GM18520 (cell line): ENCODE measurements at regions not wholly inside any gene's neighbourhood (a gene's known extent, or its start where the extent isn't known, plus 50 kb on each side); places are given as distances from the start of the nearest gene placed in this dataset.
"Not testable (repeated sequence)": the region's sequence is repeated elsewhere in the genome, so short reads cannot be mapped to it uniquely, and the experiment has no call there.

Experiments
- ATAC-seq: cut with Tn5 transposase; IDR thresholded peaks from one replicate; pipeline ENCODE4 v1.9.1; 2021; ENCODE audit not compliant: unreplicated experiment

DNA sequence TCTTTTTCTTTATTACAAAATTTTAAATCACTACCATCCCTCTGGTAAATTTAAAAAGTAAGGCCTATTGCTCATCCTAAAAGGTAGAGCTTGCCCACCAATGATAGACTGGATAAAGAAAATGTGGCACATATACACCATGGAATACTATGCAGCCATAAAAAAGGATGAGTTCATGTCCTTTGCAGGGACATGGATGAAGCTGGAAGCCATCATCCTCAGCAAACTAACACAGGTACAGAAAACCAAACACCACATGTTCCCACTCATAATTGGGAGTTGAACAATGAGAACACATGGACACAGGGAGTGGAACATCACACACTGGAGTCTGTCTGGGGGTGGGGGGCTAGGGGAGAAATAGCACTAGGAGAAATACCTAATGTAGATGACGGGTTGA lies 155.2 kb upstream of the NOCT start:
- not testable (repeated sequence) for ATAC-seq

DNA sequence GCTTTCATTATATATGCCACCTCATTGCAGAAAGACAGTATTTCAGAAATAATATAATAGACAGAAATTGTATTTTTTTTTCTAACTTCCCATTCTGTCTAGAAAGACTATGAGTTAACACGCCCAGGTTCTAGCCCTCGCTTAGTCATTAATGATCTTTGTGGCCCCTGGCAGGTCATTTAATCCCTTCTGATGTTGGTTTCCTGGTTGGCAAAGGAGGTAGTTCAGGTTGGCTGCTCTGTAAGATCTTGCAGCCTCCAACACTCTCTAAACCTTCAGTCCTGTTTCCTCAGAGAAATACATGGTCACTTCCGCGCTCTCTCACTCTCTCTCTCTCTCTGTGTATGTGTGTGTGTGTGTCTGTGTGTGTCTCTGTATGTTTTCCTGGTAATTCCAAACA lies 156.3 kb upstream of the NOCT start:
- no peak for ATAC-seq

DNA sequence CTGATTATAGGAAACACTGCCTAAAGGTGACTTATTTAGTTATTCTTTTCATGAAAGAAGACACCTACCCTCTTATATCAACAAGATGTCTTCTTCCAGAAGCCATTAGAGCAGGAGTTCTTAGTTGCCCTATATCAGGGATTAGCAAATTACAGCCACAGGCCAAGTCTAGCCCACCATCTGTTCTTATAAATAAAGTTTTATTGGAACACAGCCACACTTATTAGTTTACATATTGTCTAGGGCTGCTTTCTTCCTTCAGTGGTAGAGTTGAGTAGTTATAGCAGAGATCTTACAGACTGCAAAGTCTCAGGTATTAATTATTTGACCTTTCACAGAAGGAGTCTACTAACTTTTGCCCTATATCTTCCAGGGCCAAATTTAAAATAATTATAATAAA lies 157.2 kb upstream of the NOCT start:
- no peak for ATAC-seq

DNA sequence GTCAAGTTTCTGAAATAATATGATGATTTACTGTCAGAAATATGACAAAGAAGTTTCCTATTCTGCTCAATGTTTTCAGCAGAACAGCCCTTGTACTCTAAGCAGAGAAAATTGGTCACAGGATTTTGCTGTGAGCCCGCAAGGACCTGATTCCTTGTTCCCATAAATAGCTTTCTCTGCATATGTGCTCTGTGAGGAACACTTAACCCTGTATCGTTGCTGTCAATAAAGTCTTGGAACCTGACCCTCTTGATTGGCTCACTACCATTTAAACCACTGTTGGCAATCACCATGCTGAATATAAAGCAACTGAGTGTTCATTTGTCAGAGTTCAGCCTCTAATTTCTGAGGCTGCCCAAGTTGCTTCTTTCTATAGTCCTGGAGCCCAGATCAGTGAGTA lies 158.2 kb upstream of the NOCT start:
- ATAC-seq = no peak

DNA sequence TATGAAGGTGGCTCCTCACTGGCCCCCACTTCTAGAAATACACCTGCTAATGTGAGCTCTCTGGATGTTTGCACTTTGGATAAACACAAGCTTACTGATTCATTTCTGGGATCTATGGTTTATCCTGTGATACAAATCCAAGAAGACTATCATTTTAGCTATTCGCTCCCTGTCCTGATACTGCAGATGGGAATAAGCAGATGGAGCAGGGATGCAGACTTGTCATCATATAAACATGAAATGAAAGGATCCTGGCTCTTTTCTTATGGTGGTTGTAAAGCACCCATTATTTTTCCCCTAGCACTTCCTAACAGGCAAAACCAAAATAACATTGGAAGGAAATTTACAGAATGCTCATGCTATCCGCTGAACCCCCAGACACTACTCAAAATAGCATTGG lies 162.9 kb upstream of the NOCT start:
- ATAC-seq = no peak

DNA sequence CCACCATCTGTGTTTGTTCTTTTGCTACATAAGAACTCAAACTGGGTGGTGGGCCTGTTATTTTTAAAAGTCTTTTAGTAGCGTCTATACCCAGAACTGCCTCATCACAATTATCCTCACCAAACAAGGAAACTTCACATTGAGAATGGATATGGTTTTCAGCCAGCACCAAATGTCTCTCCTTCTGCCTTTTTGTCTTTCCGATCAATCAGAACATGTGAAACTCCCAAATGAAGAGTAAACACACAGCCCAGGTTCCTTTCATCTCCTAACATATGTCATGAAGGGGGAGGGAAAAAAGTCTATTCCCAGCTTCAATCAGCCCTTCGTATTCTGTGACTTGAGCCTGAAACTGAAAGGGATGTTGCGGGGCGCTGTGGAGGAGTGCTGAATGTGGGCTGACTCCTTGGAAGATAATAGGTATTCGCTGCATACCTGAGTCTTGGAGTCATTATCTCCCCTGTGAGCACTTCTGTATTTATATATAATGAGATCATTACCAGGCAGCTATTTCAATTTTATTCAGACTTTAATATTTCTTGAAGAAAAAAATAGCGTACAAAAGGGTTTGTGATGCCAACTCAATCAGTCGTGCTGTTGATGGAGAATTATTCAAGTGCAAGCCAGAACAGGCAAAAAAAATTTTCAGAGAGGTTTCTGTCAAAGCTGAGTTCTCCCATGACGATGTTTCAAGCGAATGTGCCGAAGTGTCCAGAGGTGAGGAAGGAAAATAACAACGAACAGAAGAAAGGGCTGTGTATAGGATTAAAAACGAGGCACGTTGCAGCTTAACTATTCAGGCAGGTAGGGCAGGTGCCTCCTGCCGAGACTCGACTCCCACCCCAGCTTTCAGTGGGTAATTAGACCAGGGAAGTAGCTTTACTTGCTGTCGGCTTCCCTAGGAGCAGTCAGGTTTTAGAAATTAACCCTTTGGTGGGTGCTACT lies 163.9 kb upstream of the NOCT start:
- no peak for ATAC-seq

DNA sequence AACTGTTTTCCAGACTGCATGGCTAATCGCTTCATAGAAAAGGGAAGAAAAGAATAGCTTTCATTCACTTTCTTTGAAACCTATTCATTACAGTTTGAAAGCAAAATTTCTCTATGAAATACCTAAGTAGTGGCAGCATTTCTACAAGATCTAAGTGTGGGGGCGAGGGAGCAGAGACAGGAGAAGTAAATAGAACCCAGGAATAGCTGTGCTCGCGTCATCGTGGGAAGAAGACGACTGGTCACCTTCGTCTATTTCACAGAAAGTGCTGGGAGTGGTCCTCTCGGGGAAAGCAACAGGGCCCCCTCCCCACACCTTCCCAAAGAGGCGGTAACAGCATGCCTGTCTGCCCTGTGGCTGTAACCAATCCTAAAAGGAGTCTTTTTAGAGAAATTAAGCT lies 169.9 kb upstream of the NOCT start:
- no peak for ATAC-seq

DNA sequence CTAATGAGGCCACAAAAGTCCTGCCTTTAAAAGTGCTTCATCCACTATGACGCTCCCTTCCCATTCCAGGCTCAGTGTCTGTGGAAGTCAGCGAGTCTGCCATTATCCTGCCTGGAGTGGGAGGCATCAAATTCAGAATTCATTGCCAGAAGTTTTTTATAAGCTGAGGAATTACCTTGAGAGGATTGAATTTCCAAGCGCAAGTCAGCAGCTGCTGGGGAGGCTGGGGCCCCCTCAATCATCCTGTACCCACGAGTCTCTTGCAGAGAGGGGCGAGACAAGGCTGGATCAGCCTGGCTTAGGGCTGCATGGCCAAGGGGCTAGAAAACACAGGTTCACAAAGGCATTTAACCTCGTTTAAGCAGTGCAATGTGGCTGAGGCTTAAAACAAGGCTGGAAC lies 170.5 kb upstream of the NOCT start:
- no peak for ATAC-seq

DNA sequence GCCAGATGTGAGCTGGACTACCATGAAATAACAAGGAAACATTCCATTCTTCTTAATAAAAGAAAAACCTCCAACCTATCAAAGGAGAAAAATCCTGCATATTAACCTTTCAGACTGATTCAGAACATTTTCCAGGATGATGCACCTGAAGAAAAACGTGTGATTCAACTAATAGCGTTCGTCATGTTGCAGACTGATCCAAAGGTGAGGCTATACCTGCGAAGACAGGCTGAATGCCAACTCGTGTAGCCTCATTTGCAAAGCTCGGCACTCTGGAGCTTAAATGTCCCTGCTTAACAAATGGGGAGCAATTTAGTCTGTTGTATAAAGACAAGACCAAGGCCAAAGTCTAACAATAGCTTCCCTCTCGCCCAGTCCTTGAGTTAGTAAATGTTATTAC lies 172.0 kb upstream of the NOCT start:
- ATAC-seq = no peak

DNA sequence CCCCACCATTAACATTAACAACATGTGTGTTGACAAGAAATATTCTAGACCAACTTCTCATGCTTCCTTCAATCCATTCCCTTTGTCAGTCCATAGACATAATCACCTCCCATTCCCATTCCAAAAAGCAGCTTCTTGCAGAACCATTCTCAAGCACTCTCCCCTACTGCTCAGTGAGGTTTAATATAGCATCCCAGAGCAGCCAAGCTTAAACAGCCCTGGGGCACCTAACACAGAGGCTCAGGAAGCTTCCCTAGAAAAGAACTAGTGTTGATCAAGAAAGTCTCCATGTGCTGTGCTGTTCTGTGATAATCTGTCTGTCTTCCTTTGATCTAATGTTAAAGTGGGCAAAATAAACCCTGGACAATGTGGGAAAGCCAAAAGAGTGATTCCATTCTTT lies 174.2 kb upstream of the NOCT start:
- no peak for ATAC-seq

DNA sequence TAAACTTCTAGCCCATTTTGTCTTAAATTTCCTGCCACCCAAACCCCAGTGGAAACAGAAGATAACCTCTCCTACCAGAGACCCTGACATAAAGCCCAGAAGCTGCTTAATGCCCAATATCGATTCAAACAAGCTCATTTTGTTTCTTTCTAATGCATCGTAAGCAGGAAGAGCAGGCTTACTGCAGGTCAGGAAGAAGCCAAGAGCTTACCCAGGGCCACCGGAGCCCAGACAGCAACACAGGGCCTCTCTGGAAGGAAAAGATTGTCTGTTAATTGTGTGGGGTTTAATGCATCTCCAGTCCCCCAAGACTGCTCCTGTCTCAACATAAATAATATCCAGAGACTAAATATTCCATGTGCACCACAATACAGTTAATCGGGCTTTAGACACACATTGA lies 177.3 kb upstream of the NOCT start:
- no peak for ATAC-seq

DNA sequence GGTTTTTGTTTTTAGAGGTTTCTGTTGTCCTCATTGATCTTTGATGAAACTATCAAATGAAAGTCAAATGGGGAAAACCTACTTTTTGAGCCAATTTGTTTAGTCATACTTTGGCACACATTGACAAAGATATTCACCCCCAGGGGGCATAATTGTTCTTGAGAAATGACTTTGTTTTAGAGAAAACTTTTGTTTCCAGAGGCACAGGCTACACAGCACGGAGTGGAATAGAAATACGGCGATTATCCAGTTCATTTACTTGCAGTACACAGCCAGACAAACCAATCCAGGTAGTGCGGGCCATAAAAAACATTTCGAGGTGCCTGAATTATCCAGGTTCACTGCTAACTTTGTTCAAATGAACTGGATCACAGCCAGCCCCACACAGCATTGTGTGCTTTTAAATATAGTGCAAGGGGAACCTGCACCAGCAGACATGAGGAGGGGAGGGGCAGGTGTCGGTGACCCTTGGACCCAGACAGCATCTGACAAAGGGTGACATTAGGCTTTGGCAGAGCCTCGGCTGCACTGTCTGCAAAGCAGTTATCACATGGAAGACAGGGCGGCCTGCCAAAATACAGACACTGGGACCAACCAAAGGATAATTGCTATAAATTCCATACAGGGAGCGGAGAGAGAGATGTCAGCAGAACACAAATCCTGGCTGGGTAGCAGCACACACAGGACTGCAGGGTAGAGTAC lies 179.6 kb upstream of the NOCT start:
- no peak for ATAC-seq

DNA sequence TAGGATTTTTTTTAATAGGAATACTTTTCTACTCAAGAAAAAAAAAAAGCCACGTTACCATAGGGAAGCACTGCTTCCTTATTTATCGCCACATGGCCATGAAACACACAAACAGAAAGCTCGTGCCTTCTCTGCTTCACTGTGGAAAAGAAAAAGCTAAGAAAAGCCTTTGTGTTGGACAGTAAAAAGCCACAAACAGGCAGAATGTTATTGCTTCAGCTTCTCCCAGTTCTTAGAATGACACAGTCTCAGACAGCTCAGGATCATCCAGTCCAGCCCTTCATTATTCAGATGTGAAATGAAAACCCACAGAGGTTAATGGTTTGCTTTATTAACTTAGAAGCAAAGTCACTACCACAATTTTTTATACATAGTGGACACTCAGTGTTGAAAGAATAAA lies 181.6 kb upstream of the NOCT start:
- no peak for ATAC-seq

DNA sequence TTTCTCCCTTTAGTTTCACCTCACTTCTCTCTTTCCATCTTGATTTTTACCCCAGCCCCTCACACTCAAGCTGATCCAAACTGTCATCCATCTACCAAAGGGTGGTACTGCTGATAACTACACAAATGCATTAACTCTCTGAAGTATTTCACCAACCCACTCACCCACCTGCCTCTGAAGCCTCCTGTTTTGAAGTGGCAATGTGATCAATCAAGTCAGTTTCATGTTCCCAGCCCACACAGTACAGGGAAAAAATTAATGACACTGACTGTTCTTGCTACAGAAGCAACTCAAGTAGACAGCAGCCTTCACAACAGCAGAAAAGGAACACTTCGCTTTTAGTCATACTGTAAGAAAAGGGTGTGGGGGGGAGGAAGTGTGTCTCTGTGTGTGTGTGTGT lies 183.0 kb upstream of the NOCT start:
- ATAC-seq = no peak

DNA sequence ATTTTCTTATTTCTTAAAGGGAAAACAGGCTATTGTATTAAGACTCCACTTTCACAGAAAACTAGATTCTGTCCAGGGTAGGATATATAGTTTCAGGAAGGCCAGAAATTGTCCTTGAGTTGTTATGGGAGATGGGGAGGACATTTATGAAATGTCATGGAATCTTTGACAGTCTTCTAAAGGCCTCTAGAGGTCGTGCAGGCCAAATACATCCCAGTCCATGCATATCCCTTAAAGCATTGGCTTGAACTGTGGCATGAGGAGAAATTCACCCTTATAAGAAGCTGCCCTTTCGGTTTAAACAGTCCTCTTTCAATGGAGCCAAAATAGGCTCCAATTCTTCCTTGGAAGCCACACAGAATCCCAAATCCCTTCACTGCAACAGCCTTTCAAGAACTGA lies 183.6 kb upstream of the NOCT start:
- no peak for ATAC-seq

DNA sequence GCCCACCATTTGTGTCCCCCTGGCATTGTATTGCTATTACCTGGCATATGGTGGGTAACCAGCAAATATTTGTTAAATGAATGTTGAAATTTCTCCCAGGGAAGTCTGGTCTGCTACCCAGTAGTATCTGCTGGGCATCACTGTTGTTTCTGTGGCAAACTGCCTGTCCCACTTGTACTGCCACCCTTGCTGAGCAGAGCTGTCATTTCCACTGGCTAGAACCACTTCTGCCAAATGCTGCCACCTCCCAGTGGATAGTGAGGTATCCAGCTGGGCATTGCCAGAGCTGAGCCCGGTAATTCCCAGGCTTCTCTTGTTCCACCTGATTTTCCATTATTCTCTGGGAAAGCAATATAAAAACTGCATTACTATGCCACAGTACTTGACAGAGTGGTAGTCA lies 186.7 kb upstream of the NOCT start:
- no peak for ATAC-seq

DNA sequence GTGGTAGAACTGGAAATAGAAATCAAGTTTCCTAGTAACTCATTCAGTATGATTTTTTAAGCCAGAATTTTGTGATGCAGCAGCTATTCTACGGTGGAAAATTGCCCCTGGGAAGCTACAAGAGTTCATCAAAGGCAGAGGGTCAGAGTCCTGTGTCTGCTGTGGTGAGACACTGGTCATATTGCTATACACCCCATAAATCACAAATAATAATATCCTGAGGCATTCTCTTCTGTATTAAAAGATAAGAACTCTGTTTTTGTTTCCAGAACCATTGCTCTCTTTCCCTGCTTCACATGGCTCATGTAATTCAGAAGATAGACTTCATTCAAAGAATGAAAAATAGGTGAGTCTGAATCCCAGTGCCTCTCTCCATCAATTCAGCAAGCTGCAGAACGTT lies 188.8 kb upstream of the NOCT start:
- no peak for ATAC-seq

DNA sequence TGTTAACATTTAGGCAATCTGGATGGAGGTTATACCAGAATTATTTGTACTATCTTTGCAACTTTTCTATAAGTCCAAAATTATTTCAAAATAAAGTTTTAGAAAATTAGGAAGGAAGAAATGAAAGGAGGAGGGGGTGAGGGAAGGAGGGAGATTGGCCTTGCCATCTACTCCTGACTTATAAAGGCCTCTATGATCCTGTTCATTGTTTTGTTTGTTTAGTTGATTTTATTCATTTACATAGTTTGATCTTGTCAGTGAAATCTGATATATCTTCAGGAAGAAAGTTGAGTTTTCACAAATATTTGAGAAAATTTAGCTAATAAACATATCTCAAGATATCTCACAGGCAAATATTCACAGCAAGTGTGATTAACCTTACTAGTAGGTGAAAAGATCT lies 189.3 kb upstream of the NOCT start:
- ATAC-seq = no peak

DNA sequence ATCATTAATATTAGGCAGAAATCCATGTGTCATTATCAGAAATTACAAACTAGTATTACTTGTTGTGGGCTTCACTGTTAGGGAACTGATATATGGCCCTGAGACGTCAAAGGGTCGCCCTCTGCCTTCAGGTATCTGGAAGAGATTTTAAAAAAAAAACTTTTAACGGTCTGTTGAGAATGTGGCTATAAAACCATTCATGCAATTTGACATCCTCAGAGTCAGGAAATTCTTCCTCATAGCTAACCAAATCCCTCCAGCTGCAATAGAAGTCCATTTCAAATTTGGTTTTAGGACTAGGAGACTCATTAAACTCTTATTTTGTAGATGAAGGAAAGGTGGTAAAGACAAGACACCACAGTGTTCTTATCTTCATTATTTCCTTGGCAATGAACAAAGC lies 194.2 kb upstream of the NOCT start:
- no peak for ATAC-seq

DNA sequence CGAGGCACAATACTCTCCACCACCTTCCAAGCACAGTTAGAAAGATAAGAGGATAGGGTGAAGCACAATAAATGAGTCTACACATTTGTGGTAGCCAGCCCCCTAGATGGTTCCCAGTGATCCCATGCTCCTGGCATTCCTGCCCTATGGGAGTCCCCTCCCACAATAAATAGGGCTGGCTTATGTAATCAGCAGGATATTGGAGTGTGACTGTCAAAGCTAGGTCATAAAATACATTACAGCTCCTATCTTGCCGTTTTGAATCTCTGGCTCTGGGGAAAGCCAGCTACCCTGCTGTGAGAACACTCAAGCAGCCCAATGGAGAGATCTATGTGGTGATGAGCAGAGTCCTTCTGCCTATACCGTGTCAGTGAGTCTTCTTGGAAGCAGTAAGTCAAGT lies 198.7 kb upstream of the NOCT start:
- ATAC-seq = no peak

DNA sequence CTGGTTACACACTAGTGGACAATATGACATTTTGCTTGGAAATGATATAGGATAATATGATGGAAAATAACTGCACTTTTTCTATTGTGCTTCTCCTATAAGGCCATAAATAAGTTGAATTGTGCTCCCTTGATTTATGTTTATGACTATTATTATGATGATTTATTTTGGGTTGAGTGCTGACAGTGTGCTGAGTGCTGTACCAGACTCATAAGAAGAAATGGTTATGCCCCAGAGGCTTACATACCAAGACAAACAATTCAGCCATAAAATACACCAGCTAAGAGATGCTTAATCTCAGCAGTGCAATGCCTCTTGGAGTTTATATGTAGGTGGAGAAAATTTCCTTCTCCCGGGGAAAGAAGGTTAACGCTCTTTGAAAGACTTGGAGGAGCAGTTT lies 199.8 kb upstream of the NOCT start:
- ATAC-seq = no peak

DNA sequence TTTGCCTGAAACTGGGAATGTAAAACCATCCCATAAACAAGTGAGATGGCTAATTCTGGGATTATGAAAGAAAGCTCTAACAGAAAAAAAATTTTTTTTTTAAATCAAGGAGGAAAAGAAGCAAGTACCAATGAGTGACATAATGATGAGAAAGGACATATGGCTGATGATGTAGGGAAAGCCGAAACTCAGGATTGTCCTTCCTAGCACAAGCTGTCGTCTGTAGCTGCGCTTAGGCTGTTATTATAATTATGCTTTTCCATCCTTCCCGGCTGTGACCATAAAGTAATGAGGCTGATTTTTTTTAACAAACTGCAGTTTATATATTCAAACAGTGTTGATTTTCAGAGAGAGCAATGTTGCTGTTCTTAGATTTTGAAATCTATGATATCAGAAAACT lies 209.8 kb upstream of the NOCT start:
- ATAC-seq = no peak

DNA sequence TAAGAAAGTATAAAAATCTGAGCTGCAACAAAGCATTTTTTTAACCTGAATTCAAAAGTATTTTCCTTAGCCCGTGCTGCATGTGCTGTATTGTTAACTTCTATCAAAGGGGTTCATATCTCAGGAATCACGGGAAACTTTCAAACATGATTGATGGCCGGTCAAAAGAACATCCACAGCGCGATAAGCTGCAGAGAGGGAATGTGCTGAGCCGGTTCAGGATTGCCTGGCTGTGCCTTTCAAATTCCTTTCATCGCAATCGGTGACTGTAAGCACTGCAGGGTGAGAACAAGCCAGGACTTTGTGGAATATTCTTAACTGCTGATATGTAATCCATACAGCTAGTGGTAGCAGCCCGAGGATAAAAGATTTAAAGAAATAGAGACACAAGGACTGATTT lies 210.9 kb upstream of the NOCT start:
- no peak for ATAC-seq
